ENCODE measurements at regions not wholly inside any gene's neighbourhood (a gene's known extent, or its start where the extent isn't known, plus 50 kb on each side); places are given as distances from the start of the nearest gene placed in this dataset.

- TF ChIP-seq TAF1 (IDR thresholded peaks at IDR 0.05; ENCODE audit: borderline replicate concordance, low read depth, low read length) (no peak), POLR2AphosphoS5 (IDR thresholded peaks at IDR 0.05; ENCODE audit: low read depth, low read length) (no peak)
Measured at GRCh38 chrX:34381241-34381640, 249.1 kb upstream of the FAM47A start.
